ENCODE measurements at regions not wholly inside any gene's neighbourhood (a gene's known extent, or its start where the extent isn't known, plus 50 kb on each side); places are given as distances from the start of the nearest gene placed in this dataset.
"Not testable (repeated sequence)": the region's sequence is repeated elsewhere in the genome, so short reads cannot be mapped to it uniquely, and the experiment has no call there.

GRCh38 chr18:1308686-1309085 is 404.0 kb downstream of the ADCYAP1 start:
- DNase-seq (ENCODE audit: insufficient read length, low spot score) (no peak), FAIRE-seq (no peak)
- TF ChIP-seq CTCF (IDR thresholded peaks at IDR 0.05; ENCODE audit: insufficient read depth, missing control alignments) = no peak

- DNase-seq (ENCODE audit: insufficient read length, low spot score) = no peak
- TF ChIP-seq CTCF (IDR thresholded peaks at IDR 0.05; ENCODE audit: insufficient read depth, missing control alignments) = no peak
- FAIRE-seq = peak; percentile 41
These were observed 406.7 kb downstream of the ADCYAP1 start for GRCh38 chr18:1311376-1311775.

- not testable (repeated sequence) for DNase-seq (ENCODE audit: insufficient read length, low spot score); FAIRE-seq
These were observed 430.7 kb downstream of the ADCYAP1 start for GRCh38 chr18:1335345-1335744.

GRCh38 chr18:1350931-1351450 is 446.3 kb downstream of the ADCYAP1 start:
- DNase-seq (ENCODE audit: insufficient read length, low spot score) (no peak), FAIRE-seq (peak; percentile 53)
- TF ChIP-seq CTCF (IDR thresholded peaks at IDR 0.05; ENCODE audit: insufficient read depth, missing control alignments) = no peak

- FAIRE-seq (no peak), DNase-seq (ENCODE audit: insufficient read length, low spot score) (no peak)
- no peak for TF ChIP-seq CTCF (IDR thresholded peaks at IDR 0.05; ENCODE audit: insufficient read depth, missing control alignments)
These were observed 448.4 kb downstream of the ADCYAP1 start for GRCh38 chr18:1353025-1353424.

GRCh38 chr18:1357724-1358123 is 453.1 kb downstream of the ADCYAP1 start:
- TF ChIP-seq CTCF (IDR thresholded peaks at IDR 0.05; ENCODE audit: insufficient read depth, missing control alignments) = no peak
- FAIRE-seq (no peak), DNase-seq (ENCODE audit: insufficient read length, low spot score) (no peak)

GRCh38 chr18:1361936-1362335 is 457.3 kb downstream of the ADCYAP1 start:
- no peak for TF ChIP-seq CTCF (IDR thresholded peaks at IDR 0.05; ENCODE audit: insufficient read depth, missing control alignments)
- FAIRE-seq (peak; percentile 99), DNase-seq (ENCODE audit: insufficient read length, low spot score) (no peak)

GRCh38 chr18:1370552-1370951 is 465.9 kb downstream of the ADCYAP1 start:
- no peak for TF ChIP-seq CTCF (IDR thresholded peaks at IDR 0.05; ENCODE audit: insufficient read depth, missing control alignments)
- no peak for FAIRE-seq

More at GRCh38 chr18:1370552-1370951, 465.9 kb downstream of the ADCYAP1 start:
- DNase-seq (ENCODE audit: insufficient read length, low spot score) = no peak

Measured in D721Med (cell line).